ENCODE measurements at regions not wholly inside any gene's neighbourhood (a gene's known extent, or its start where the extent isn't known, plus 50 kb on each side); places are given as distances from the start of the nearest gene placed in this dataset.

DNA sequence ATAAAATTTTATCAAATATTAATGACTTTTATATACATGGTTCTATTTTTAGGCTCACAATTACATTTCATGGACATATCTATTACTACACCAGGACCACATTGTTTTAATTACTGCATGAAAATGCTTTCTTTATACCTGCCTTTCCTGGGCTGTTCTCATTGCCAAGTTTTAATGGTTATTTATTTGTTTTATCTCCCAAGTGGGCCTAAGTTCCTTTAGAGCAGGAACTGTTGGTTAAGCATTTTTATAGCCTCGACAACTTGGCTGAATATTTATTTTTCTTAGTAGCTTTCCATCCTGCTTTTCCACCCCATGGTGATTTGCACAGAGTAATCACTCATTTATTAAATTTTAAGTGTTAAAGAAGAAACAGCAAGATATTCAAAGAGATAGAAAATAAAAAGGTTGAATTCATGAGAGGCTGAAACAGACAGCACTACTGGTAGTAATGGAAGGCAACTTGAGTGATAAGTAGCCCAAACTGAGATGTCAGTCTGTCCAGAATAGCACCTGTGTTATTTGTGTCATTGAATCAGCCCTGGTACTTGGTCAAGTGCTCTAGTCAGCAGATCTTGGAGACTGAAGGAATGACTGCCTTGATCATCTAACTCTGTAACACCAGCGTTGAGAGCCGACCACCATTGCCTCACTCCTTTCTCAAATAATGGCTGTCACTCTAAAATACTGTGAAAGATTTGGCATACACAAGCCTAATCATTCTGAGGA is 119.1 kb upstream of the EGLN3 start:
- TF ChIP-seq, protein P1, sequence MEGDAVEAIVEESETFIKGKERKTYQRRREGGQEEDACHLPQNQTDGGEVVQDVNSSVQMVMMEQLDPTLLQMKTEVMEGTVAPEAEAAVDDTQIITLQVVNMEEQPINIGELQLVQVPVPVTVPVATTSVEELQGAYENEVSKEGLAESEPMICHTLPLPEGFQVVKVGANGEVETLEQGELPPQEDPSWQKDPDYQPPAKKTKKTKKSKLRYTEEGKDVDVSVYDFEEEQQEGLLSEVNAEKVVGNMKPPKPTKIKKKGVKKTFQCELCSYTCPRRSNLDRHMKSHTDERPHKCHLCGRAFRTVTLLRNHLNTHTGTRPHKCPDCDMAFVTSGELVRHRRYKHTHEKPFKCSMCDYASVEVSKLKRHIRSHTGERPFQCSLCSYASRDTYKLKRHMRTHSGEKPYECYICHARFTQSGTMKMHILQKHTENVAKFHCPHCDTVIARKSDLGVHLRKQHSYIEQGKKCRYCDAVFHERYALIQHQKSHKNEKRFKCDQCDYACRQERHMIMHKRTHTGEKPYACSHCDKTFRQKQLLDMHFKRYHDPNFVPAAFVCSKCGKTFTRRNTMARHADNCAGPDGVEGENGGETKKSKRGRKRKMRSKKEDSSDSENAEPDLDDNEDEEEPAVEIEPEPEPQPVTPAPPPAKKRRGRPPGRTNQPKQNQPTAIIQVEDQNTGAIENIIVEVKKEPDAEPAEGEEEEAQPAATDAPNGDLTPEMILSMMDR (IDR thresholded peaks at IDR 0.05) = no peak
- no peak for TF ChIP-seq POLR2A (IDR thresholded peaks at IDR 0.05)

All from heart left ventricle (tissue), 13 donors.